ENCODE measurements at regions not wholly inside any gene's neighbourhood (a gene's known extent, or its start where the extent isn't known, plus 50 kb on each side); places are given as distances from the start of the nearest gene placed in this dataset.

GRCh38 chr20:50438986-50439407 is 71.2 kb upstream of the PTPN1 start:
- H3K79me2 ChIP-seq (ENCODE audit: control insufficient read depth, insufficient read depth, low read length) = no peaks in the 10 kb centered on the region

More at GRCh38 chr20:50438986-50439407, 71.2 kb upstream of the PTPN1 start:
- ATAC-seq (no peak; the same call in 2 of the 3 replicates), FAIRE-seq (no peak), DNase-seq (ENCODE audit: extremely low read depth in 1 of 4, low spot score in 3 of 4) (peak in 3 of 4 experiments; percentile 26 to 46 (median 27))
- Histone ChIP-seq H2AFZ (ENCODE audit: low read depth, low read length) (no peak overlapping the region), H3K27me3 (ENCODE audit: control insufficient read depth in 2 of 2, insufficient read depth in 2 of 2, low read length in 2 of 2) (no peaks in the 10 kb centered on the region), H3K9me3 (replicated peaks; ENCODE audit: control insufficient read depth, insufficient read depth, low read depth, low read length) (no peaks in the 10 kb centered on the region), H3K9me1 (ENCODE audit: control insufficient read depth, insufficient read depth, low read length) (no peaks in the 10 kb centered on the region), H3K4me1 (replicated peaks in 1 of 2; ENCODE audit: control insufficient read depth in 2 of 2, insufficient read depth in 2 of 2, low read length in 2 of 2) (peaks cover 30 to 34% of the 10 kb centered on the region in 2 experiments), H3K4me3 (no peak overlapping the region), H4K20me1 (replicated peaks; ENCODE audit: control insufficient read depth, insufficient read depth, low read length) (no peaks in the 10 kb centered on the region), H3K4me2 (ENCODE audit: insufficient read depth, low read length) (no peak overlapping the region; the same call in 1 of the 2 replicates), H3K36me3 (ENCODE audit: control insufficient read depth, insufficient read depth, low read length) (no peaks in the 10 kb centered on the region), H3K27ac (ENCODE audit: extremely low read depth, low read depth, low read length) (no peak overlapping the region), H3K9ac (ENCODE audit: insufficient read depth in 1 of 2, low read depth in 2 of 2, low read length in 2 of 2) (peak overlapping the region in 1 of 2 experiments; percentile 6; a peak in 1 of 4 replicates)
- POLR2A ChIA-PET = interaction anchor here (0.6 kb wide), 2 partner anchors 34 to 460 kb away, joined by 3 to 4 read pairs; no protein-coding TSS in a partner anchor
- CTCF ChIA-PET (ENCODE audit: low intra/inter-chr PET ratio) = no interaction called here
- 31% methylated on average over 9 of the region's 9 CpGs for WGBS (ENCODE audit: insufficient coverage, low coverage, missing lambda C conversion rate)
- in situ Hi-C loops (cut with MboI) = no loop called here
- TF ChIP-seq HNRNPL (IDR thresholded peaks at IDR 0.05; ENCODE audit: low read depth, low read length) = no peak
- TF ChIP-seq NONO (IDR thresholded peaks at IDR 0.05; ENCODE audit: low read depth in 2 of 2, low read length in 1 of 2) = no peak
- TF ChIP-seq, protein P1, sequence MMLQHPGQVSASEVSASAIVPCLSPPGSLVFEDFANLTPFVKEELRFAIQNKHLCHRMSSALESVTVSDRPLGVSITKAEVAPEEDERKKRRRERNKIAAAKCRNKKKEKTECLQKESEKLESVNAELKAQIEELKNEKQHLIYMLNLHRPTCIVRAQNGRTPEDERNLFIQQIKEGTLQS (IDR thresholded peaks at IDR 0.05) = peak; percentile 24; the same call in 1 of the 2 replicates
- TF ChIP-seq, protein P1 (CRISPR knock-in tag; conservative IDR thresholded peaks at IDR 0.05) = no peak
- TF ChIP-seq HCFC1 (IDR thresholded peaks at IDR 0.05; ENCODE audit: low read depth, low read length) = no peak
- TF ChIP-seq JUND (IDR thresholded peaks at IDR 0.05; ENCODE audit: borderline replicate concordance, low read depth, low read length) = 0 out of 2 replicates have a peak, but pooled peaks have one; percentile 7
- no peak for TF ChIP-seq JUND (tag; IDR thresholded peaks at IDR 0.05; ENCODE audit: borderline replicate concordance, low read depth, low read length)
- peak; percentile 27; the same call in 1 of the 2 replicates for TF ChIP-seq FOSL1 (tag; conservative IDR thresholded peaks at IDR 0.05)
- 0 out of 2 replicates have a peak, but pooled peaks have one; percentile 10 for TF ChIP-seq CBFA2T3 (IDR thresholded peaks at IDR 0.05)
- no peak for TF ChIP-seq TRIM24 (IDR thresholded peaks at IDR 0.05)
- BruUV-seq (replicated peaks) = no TSS peak
- intact Hi-C loops (cut with micrococcal nuclease) = no loop called here

Data from K562 (cell line).